ENCODE measurements at regions not wholly inside any gene's neighbourhood (a gene's known extent, or its start where the extent isn't known, plus 50 kb on each side); places are given as distances from the start of the nearest gene placed in this dataset.
"Not testable (repeated sequence)": the region's sequence is repeated elsewhere in the genome, so short reads cannot be mapped to it uniquely, and the experiment has no call there.

DNA sequence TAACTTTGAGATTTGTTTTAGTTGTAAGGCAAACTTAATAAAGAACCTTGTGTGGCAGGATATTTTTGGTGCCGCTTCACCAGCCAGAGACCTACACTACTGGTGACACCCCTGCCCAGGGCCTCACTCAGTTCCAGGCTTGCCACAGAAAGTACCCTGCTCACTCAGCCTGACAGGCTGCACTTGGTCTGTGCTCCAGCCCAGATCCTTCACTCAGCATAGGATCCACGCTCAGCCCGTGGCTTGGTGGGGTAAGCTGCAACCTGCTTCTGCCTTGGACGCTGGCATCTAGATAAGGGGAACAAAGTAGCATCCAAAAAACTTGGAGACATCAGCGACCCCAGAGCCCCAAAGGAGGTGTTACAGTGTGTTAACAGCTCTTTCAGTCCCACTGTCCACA is 825.5 kb downstream of the EPHA3 start:
- no peak for DNase-seq (ENCODE audit: low spot score)

DNA sequence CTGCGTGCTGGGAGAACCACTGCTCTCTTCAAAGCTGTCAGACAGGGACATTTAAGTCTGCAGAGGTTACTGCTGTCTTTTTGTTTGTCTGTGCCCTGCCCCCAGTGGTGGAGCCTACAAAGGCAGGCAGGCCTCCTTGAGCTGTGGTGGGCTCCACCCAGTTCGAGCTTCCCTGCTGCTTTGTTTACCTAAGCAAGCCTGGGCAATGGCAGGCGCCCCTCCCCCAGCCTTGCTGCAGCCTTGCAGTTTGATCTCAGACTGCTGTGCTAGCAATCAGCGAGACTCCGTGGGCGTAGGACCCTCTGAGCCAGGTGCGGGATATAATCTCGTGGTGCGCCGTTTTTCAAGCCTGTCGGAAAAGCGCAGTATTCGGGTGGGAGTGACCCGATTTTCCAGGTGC is 837.0 kb downstream of the EPHA3 start:
- not testable (repeated sequence) for DNase-seq (ENCODE audit: low spot score)

DNA sequence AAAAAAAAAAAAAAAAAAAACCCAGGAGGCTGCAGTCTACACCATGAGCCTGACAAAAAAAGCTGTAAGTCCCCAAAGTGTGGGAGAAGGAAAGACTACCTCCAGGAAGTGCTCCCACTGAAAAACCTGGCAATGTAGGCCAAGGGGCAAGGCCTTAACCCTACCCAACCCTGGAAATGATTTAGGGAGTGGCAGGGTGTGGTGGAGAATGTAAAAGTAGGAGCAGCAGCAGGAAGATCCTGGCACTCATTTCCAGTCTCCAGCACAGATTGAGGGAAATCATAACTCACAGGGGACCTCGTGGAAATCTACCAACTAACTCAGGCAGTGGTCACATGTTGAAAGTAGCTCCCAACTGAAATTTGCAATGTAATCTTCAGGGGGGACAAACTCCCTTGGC is 839.5 kb downstream of the EPHA3 start:
- DNase-seq (ENCODE audit: low spot score): no peak

DNA sequence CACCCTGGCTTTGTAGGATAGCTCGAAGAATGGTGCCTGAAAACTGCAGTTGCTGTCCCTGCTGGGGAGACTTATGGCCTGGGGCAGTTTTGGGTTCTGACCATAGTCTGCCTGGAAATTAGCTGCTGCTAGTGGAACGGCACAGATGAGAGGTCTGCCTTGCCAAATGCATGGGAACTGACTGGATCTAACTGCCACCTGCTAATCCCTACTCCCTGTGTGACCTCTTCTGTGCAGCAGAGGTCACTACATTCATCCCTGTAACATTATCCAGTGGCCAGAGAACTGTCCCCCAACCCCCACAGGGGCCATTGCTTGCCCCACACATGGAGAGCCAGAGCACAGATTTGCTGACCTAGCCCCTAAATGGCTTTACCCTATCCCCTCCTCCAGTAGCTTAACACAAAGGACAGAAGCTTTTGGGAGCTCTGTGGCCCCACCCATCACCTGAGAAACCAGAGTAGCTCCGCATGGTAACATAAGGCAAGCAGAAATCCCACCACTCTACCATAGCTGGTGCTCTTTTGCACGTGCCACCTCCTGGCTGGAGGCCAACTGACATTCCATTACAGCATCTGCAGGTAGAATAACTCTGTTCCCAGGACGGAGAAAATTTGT is 840.0 kb downstream of the EPHA3 start:
- no peak for DNase-seq (ENCODE audit: low spot score)

DNA sequence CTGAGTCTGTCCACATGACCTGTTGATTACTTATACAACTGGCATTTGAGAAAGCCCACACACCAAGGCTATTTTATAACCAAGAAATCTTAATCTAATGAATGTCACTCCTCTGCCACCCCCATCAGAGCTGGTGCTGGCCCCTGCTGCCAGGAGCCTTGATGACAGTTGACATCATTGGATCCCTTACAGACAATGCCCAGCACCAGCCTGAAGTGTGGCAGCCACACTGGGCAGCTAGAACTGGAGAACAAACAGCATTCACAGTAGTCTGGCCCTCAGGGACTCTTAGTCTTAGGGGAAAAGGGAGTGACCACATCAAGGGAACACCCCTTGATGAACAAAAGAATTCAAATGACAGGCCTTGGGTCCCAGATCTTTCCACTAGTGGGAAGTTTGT is 840.6 kb downstream of the EPHA3 start:
- DNase-seq (ENCODE audit: low spot score): no peak

DNA sequence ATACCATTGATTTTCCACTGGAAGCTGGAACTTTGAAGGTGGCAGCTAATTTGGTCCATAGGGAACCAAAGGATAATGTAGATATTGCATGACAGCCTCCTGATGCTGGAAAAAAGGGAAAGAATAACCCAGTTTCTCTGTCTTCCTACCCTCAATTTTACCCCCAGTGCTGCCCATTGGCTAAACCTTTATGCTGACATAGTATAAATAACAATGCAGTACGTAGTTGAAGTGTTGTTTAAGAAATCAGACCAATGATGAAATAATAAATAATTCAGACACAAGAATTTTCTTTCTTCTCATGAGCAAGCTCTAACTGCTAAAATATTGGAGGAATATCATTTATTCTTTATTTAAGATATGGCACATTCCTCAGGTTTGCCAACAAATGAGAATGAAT is 843.4 kb downstream of the EPHA3 start:
- DNase-seq (ENCODE audit: low spot score): no peak

DNA sequence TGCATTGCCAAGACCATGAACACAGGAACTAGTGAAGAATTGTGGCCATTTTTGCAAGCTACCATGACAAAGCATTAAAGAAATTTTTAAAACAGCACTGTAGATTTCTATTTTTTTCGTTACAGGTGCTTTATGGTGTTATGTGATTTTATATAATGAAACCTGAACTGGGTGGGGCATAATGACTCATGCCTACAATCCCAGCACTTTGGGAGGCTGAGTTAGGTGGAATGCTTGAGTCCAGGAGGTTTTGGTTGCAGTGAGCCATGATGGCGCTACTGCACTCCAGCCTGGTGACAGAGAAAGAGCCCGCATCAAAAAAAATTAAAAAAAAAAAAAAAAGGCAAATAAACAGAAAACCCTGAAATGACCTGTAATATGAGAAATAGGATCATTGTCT is 846.7 kb downstream of the EPHA3 start:
- DNase-seq (ENCODE audit: low spot score): no peak

DNA sequence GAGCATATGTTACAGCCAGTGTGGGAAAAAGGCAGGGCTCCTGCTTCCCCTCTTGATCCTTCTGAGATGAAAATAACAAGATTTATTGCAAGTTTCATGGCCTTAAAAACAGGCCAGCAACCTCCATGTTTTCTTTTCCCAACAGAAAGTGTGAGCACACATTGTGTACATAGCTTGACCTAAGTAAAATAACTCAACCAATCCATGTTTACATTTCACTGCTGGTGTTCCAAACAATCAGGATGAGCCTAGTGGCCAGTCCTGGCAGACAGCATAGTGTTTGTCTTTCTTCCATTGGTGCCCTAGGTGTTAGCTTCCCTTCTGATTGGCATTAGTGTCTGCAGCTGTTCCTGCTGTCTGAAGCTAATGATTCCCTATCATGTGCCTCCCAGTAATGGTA is 847.7 kb downstream of the EPHA3 start:
- no peak for DNase-seq (ENCODE audit: low spot score)

DNA sequence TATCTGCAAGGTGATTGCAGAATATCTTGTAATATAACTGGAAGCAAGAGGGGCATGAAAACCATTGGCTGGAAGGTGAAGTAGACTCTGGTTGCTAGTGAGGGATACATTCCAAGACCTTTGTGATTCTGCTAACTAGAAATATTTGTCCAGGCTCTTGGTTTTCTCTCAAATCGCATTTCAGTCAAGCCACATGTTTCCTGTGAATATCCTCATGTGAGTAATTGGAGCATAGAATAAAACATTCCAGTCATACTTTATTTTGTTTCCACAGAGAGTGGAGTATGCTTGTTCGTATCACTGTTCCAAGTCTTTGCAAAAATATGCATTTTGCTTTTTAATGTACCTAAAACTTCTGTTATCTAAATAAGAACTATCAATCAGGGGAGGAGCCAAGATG is 850.0 kb downstream of the EPHA3 start:
- no peak for DNase-seq (ENCODE audit: low spot score)

DNA sequence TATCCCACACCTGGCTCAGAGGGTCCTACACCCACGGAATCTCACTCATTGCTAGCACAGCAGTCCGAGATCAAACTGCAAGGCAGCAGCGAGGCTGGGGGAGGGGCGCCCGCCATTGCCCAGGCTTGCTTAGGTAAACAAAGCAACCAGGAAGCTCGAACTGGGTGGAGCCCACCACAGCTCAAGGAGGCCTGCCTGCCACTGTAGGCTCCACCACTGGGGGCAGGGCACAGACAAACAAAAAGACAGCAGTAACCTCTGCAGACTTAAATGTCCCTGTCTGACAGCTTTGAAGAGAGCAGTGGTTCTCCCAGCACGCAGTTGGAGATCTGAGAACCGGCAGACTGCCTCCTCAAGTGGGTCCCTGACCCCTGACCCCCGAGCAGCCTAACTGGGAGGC is 850.7 kb downstream of the EPHA3 start:
- not testable (repeated sequence) for DNase-seq (ENCODE audit: low spot score)

DNA sequence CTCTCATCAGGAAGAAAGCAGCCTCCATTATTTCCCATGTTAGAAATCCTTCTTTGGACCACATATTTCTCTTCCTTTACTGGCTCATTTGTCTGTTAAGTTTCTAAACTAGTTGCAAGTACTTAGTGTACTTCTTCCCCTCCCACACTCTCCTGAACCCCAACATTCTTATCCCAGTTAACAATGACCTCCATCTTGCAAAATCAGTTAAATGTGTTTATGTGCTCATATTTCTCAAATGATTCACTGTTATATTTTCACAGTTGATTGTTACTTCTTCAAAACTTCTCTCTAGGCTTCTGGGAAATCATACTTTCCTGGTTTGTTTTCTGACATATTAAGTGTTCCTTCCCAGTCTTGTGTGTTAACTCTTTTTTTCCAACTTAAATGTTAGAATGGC is 856.9 kb downstream of the EPHA3 start:
- DNase-seq (ENCODE audit: low spot score): no peak

DNA sequence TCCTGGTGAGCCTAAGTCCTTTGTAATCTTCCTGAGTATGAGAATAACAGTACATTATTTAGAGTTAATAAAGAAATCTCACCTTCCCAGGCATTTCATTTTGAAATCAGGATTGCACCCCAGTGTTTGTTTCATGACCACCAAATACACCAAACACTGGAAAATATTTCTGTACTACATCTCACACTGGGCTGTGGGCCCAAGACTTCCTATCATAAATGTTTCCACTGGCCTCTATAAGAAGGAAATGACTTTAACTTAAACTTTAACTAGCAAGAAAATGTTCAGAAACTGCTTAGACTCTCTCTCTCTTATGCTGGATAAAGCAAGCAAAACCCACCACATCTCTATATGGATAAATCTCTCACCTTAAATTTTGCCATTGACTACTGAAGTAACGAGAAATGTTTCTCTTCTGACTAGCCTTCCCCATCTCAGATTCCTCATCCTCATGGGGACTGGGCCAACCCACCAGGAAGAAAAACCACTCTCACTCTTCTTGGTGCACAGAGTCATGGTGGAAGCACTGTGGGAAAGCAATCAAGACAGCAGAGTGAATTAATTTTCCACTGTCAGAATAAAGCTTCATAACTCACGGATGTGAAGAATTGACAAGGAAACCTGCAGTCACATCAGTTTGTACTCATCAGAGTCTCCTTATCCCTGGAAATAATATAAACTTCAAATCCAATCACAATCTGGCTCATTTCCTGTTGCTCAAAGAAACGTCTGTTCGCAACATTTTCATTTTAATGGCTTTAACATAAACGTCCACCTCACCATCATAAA is 859.6 kb downstream of the EPHA3 start:
- no peak for DNase-seq (ENCODE audit: low spot score)

DNA sequence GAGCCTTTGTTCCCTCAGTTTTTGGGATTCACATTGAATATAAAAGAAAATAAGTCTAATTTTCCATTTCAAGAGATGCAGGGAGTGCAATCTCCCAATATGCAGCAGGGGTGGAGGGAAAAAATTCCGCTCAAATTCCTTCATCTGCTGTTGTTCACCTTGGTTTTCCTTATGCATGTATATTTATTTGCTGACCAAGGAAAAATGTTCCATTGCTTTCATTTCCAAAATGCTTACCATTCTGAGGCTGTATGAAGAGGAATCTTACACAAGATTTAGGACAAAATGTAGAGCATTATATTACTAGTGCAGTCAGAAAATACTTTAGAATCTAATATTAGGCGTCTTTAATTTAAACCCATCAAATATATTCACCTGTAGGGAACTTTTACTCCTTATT is 863.9 kb downstream of the EPHA3 start:
- DNase-seq (ENCODE audit: low spot score): no peak

DNA sequence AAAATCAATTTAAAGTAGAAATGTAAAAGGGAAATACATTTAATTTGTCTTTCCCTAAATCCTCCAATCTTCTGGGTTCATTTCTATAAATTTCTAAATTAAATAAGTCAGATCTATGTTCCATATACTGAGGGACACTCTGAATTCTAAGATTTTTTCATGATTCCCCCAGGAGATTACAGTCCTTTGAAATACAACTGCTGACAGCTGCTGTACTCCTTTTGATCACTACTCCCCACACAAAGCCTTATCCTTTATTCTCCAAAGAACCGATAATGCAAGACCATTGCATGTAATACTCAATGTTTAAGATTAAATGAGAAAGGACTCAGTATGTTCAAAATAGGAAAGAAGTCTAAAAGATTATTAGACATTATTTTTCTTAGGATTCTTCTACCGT is 865.7 kb downstream of the EPHA3 start:
- no peak for DNase-seq (ENCODE audit: low spot score)

DNA sequence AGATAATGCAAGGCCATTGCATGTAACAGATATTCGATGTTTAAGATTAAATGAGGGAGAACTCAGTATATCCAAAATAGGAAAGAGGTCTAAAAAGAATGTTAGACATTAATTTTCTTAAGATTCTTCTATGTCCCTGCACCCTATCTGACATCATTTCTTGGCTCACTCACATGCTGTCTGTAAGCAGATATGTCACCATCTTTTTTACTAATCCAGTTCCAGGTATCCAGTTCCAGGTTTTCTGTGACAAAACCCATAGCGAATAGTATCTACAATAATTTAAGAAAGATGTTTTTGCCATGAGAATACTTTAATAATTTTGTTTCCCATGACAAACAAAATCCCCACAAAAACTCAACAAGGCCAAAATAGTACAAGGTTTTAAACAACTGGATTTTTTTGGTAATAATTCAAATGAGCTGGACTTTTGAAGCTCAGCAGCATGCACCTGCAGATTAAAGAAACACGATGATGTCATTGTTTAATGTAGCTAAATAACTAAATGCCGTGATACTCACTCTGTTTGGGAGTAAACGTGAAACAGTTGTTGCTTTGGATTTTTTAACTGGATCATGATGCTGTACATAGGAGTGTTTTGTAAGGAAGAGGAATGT is 867.6 kb downstream of the EPHA3 start:
- no peak for DNase-seq (ENCODE audit: low spot score)

DNA sequence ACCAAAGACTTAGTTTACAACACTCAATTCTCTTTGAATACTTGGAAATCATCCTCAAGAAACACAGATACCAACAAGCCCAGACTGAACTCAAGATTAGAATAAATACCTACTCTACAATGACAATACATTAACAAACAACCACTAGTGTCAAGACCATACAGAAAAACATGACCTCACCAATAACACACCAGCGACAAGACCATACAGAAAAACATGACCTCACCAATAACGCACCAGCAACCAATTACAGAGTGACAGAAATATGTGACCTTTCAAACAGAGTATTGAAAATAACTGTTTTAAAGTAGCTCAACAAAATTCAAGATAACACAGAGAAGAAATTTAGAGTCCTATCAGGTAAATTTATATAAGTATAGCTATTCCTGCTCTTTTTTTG is 876.0 kb downstream of the EPHA3 start:
- DNase-seq (ENCODE audit: low spot score): no peak

DNA sequence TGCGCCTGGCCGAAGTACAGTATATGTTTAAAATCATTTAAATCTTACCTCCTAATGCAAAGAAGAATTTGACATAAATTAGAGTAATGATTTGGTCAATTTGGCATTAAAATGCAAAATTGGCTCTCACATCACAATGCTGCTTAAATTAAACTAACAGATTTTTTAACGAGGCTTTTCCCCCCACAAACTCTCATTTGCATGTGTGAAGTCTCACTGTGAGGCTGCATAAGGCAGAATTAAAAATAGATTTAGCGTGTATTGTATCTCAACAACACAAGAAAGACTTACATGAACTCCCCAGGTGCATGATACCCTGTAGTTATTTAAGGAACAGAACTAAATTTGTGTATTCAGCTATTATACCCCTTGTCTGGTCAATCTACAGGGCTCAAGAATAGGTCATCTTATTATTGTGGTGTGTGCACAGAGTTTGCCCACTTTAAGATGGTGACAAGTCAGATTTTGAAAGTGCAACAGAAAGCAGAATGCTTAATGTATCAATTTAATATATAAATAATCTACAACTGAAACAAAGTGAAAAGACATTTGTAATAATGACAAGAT is 897.9 kb downstream of the EPHA3 start:
- no peak for DNase-seq (ENCODE audit: low spot score)

DNA sequence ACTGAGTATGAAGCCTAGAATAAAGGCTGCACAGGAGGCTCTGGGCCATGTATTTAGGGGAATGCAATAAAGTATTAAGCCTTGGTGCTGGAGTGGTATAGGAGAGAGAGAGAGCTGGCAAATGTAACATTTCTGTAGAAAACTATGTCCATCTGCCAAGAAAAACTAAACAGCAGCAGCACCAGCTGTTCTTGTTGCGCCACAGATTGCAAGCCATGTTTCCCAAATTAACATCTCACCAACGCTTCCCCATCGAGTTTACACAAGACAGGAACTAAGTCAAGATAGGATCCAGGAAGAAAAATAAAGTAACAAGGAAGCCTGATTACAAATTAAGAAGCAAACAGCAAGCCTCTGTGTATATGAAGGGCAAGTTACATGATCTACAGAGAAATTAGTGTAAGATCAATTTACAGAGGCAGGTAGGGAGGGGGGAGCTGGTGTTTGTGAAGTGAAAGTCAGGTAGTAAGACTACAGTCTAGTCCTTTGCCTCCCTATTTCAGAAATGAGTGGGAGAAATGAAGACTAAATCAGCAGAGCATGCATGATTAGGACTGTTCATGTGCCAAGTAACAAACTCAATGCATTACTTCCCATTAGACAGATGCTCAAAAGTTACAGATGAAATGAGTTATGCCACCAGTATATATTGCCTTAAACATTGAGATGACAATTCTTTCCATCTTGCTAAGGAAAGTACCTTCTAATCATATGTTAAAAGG is 900.5 kb downstream of the EPHA3 start:
- no peak for DNase-seq (ENCODE audit: low spot score)

DNA sequence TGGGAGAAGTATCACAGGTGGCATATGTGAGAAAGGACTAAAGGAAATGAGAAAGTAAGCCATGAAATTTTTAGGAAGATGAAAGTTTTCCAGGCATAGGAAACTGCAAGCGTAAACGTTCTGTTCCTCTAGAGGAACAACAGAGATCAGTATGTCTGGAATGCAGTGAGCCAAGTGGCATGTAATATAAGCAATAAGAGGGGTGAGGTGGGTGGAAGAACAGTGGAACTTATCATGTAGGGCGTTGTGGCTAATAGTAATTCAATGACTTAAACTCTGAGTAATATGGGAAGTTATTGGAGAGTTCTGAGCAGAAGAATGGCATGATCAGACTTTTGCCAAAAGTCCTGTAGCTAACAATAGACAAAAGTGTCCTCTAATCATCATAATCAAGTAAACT is 902.9 kb downstream of the EPHA3 start:
- no peak for DNase-seq (ENCODE audit: low spot score)

DNA sequence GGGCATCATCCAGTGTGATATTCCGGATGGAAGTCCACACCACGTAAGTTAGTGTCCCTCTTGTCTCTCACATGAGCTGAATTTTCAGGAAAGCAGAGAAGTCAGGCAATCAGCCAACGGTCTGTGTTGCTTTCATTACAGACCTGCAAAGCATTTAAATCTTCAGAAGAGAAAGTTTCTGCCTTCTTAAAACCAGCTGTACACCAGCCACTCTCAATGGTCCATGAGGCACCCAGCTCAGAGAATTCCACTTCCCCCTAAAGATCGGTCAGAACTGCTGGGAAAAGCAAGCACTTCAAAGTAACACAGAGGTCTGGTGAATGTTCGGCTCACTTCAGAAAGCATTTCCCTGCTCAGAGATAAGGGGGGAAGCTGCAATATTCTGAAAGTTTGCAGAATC is 903.7 kb downstream of the EPHA3 start:
- no peak for DNase-seq (ENCODE audit: low spot score)

DNA sequence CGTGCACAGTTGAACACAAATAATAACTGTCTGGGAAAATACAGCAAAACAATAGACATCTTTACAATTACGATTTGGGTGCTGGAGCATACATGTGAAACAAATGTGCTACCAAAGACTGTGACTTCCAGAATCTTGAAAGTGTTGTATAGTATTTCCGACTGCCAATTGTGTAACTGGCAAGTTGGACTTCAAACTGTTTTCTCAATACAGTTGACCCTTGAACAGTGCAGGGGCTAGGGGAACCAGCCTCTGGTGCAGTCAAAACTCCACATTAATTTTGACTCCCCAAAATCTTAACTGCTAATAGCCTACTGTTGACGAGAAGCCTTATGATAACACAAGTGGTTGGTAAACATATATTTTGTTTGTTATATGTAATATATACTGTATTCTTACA is 904.2 kb downstream of the EPHA3 start:
- no peak for DNase-seq (ENCODE audit: low spot score)

DNA sequence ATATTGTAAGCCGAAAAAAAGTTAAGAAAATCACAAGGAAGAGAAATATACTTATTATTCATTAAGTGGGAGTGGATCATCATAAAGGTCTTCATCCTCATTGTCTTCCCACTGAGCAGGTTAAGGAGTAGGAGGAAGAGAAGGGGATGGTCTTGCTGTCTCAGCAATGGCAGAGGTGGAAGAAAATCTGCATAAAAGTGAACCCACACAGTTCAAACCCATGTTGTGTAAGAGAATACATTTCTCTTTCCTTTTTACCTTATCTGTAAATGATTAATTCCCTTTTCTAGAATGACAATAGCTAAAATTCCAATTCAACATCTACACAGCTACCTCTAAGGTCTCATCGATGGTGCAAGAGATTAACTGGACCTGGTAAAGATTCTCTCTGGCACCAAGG is 904.6 kb downstream of the EPHA3 start:
- DNase-seq (ENCODE audit: low spot score): no peak
